Fibroblast of lung (primary cell): ENCODE measurements at regions not wholly inside any gene's neighbourhood (a gene's known extent, or its start where the extent isn't known, plus 50 kb on each side); places are given as distances from the start of the nearest gene placed in this dataset.

Experiments
- DNase-seq, 2 donors: peaks; one replicate each; pipeline versions ENCODE4 v3.0.0 to v3.0.0-alpha.2; 2010; ENCODE audit warnings: low read depth in 2 of 2
- H2AFZ ChIP-seq: 2 replicates; pipeline ENCODE4 v1.5.1; 2012; ENCODE audit warnings: low read length, control low read depth, inconsistent platforms
- H3K27ac ChIP-seq: 2 replicates; pipeline ENCODE4 v1.5.1; 2011; ENCODE audit warnings: low read length, control low read depth; ENCODE audit not compliant: insufficient read depth
- H3K27me3 ChIP-seq: 2 replicates; pipeline ENCODE4 v1.5.1; 2011; ENCODE audit warnings: mild to moderate bottlenecking, low read length; ENCODE audit not compliant: control insufficient read depth, insufficient read depth
- H3K36me3 ChIP-seq: 2 replicates; pipeline ENCODE4 v1.5.1; 2011; ENCODE audit warnings: low read length; ENCODE audit not compliant: control insufficient read depth, insufficient read depth
- H3K4me1 ChIP-seq: 2 replicates; pipeline ENCODE4 v1.5.1; 2011; ENCODE audit warnings: low read length; ENCODE audit not compliant: control insufficient read depth, insufficient read depth; ENCODE audit errors: extremely low read depth
- H3K4me2 ChIP-seq: 2 replicates; pipeline ENCODE4 v1.5.1; 2011; ENCODE audit warnings: low read length, control low read depth; ENCODE audit not compliant: insufficient read depth; ENCODE audit errors: extremely low read depth
- H3K4me3 ChIP-seq, 4 experiments: fragments of 200-600 bp in 1 of 4; sonication (generic) in 1 of 4; replicated peaks in 1 of 4; 2 replicates each; pipeline ENCODE4 v1.5.1; 2011 to 2016; ENCODE audit warnings: low read length in 4 of 4, low read depth in 3 of 4, mild to moderate bottlenecking in 3 of 4, control low read depth in 2 of 4, inconsistent platforms in 1 of 4, mixed read lengths in 1 of 4; ENCODE audit not compliant: insufficient read depth in 1 of 4; ENCODE audit errors: control extremely low read depth in 1 of 4
- H3K79me2 ChIP-seq: 2 replicates; pipeline ENCODE4 v1.5.1; 2012; ENCODE audit warnings: mild to moderate bottlenecking, low read length, inconsistent platforms; ENCODE audit not compliant: control insufficient read depth, insufficient read depth
- H3K9ac ChIP-seq: 2 replicates; pipeline ENCODE4 v1.5.1; 2011; ENCODE audit warnings: mild to moderate bottlenecking, low read length, control low read depth; ENCODE audit not compliant: insufficient read depth
- H3K9me3 ChIP-seq: 2 replicates; pipeline ENCODE4 v1.5.1; 2012; ENCODE audit warnings: low read depth, low read length; ENCODE audit not compliant: control insufficient read depth, insufficient read depth
- H4K20me1 ChIP-seq: 2 replicates; pipeline ENCODE4 v1.5.1; 2011; ENCODE audit warnings: low read length; ENCODE audit not compliant: control insufficient read depth, insufficient read depth; ENCODE audit errors: extremely low read depth
- EZH2 ChIP-seq: IDR thresholded peaks from 2 replicates; pipeline ENCODE4 v1.5.1; 2012; ENCODE audit warnings: low read length, control low read depth, mild to moderate bottlenecking; ENCODE audit errors: missing control alignments
- TF ChIP-seq, protein P1 (sequence below), 2 donors: IDR thresholded peaks in 1 of 2; conservative IDR thresholded peaks in 1 of 2; 1 replicate in 1 of 2; 2 replicates in 1 of 2; pipeline ENCODE4 v1.5.1; 2011 to 2012; ENCODE audit warnings: low read length in 2 of 2, control low read depth in 1 of 2, inconsistent platforms in 1 of 2, low read depth in 1 of 2, mild to moderate bottlenecking in 1 of 2

- Histone ChIP-seq H3K4me3 (no peak overlapping the region), H3K9ac (no peak overlapping the region), H4K20me1 (no peaks in the 10 kb centered on the region), H3K4me1 (no peaks in the 10 kb centered on the region), H3K79me2 (no peaks in the 10 kb centered on the region), H2AFZ (no peak overlapping the region), H3K9me3 (no peaks in the 10 kb centered on the region), H3K27me3 (no peaks in the 10 kb centered on the region), H3K27ac (no peak overlapping the region), H3K4me2 (no peak overlapping the region), H3K36me3 (no peaks in the 10 kb centered on the region)
- no peak for TF ChIP-seq EZH2
- TF ChIP-seq, protein P1, sequence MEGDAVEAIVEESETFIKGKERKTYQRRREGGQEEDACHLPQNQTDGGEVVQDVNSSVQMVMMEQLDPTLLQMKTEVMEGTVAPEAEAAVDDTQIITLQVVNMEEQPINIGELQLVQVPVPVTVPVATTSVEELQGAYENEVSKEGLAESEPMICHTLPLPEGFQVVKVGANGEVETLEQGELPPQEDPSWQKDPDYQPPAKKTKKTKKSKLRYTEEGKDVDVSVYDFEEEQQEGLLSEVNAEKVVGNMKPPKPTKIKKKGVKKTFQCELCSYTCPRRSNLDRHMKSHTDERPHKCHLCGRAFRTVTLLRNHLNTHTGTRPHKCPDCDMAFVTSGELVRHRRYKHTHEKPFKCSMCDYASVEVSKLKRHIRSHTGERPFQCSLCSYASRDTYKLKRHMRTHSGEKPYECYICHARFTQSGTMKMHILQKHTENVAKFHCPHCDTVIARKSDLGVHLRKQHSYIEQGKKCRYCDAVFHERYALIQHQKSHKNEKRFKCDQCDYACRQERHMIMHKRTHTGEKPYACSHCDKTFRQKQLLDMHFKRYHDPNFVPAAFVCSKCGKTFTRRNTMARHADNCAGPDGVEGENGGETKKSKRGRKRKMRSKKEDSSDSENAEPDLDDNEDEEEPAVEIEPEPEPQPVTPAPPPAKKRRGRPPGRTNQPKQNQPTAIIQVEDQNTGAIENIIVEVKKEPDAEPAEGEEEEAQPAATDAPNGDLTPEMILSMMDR (conservative IDR thresholded peaks at IDR 0.05 in 1 of 2, IDR thresholded peaks at IDR 0.05 in 1 of 2; ENCODE audit: low read depth in 1 of 2, low read length in 2 of 2) = no peak
- DNase-seq = no peak
Observed at GRCh38 chr2:219906114-219907010, 278.9 kb downstream of the SLC4A3 start.

DNA sequence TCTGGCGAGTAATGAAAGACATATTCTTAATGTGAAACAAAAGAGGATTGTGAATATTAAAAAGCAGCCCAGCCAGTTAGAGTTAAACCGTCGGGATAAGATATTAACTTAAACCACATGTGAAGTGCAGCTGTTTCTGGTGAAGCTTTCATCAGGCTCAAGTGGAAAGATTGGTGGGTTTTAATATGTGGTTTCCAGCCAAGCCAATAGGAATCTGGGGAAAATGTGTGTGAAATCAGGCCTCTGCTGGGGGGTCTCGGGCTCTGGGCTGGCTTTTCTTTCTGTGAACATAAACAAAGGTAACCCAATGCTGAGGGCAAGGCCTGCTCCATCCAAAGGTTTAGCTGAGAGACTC lies 279.6 kb downstream of the SLC4A3 start:
- H3K79me2 ChIP-seq = no peaks in the 10 kb centered on the region
- no peaks in the 10 kb centered on the region for H4K20me1 ChIP-seq
- no peak overlapping the region for H3K27ac ChIP-seq
- H3K27me3 ChIP-seq = no peaks in the 10 kb centered on the region
- H3K9ac ChIP-seq = no peak overlapping the region
- no peak overlapping the region for H2AFZ ChIP-seq
- no peaks in the 10 kb centered on the region for H3K4me1 ChIP-seq
- no peak overlapping the region for H3K4me2 ChIP-seq
- H3K4me3 ChIP-seq = no peak overlapping the region
- DNase-seq = no peak
- TF ChIP-seq, protein P1 (conservative IDR thresholded peaks at IDR 0.05 in 1 of 2, IDR thresholded peaks at IDR 0.05 in 1 of 2; ENCODE audit: low read depth in 1 of 2, low read length in 2 of 2) = no peak
- TF ChIP-seq EZH2 = no peak
- no peaks in the 10 kb centered on the region for H3K9me3 ChIP-seq
- no peaks in the 10 kb centered on the region for H3K36me3 ChIP-seq

DNA sequence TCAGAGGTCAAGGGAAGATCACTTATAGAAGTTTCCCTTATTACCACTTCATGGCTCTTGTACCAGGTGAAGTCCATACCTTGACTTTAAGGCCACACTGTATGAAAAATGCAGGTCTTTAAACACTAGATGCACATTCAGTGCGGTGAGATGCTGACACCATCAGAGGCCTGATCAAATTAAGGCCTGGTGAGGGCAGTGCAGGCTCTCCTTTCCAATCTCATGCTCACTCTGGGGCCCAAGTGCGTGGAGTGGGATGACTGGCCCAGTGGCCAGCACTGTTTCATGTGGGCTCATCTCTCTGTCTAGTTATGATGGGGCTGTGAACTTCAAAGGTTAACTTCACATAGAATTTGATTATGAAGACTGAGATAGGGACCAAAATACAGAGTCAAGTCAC lies 281.1 kb downstream of the SLC4A3 start:
- H3K36me3 ChIP-seq = no peaks in the 10 kb centered on the region
- H3K4me1 ChIP-seq = no peaks in the 10 kb centered on the region
- H2AFZ ChIP-seq = no peak overlapping the region
- H3K4me3 ChIP-seq = no peak overlapping the region
- H4K20me1 ChIP-seq = no peaks in the 10 kb centered on the region
- H3K9ac ChIP-seq = no peak overlapping the region
- DNase-seq = no peak
- H3K27ac ChIP-seq = no peak overlapping the region
- H3K27me3 ChIP-seq = no peaks in the 10 kb centered on the region
- H3K4me2 ChIP-seq = no peak overlapping the region
- H3K79me2 ChIP-seq = no peaks in the 10 kb centered on the region
- H3K9me3 ChIP-seq = no peaks in the 10 kb centered on the region
- TF ChIP-seq, protein P1 (conservative IDR thresholded peaks at IDR 0.05 in 1 of 2, IDR thresholded peaks at IDR 0.05 in 1 of 2; ENCODE audit: low read depth in 1 of 2, low read length in 2 of 2) = no peak
- TF ChIP-seq EZH2 = no peak
